ENCODE measurements at regions not wholly inside any gene's neighbourhood (a gene's known extent, or its start where the extent isn't known, plus 50 kb on each side); places are given as distances from the start of the nearest gene placed in this dataset.
"Not testable (repeated sequence)": the region's sequence is repeated elsewhere in the genome, so short reads cannot be mapped to it uniquely, and the experiment has no call there.

GRCh38 chr17:72361892-72362291, 241.1 kb downstream of the SOX9 start:
- DNase-seq (ENCODE audit: low read depth in 4 of 4, low spot score in 1 of 4) = no peak

- no peak for DNase-seq (ENCODE audit: low read depth in 4 of 4, low spot score in 1 of 4)
Measured at GRCh38 chr17:72362376-72363088, 241.7 kb downstream of the SOX9 start.

DNA sequence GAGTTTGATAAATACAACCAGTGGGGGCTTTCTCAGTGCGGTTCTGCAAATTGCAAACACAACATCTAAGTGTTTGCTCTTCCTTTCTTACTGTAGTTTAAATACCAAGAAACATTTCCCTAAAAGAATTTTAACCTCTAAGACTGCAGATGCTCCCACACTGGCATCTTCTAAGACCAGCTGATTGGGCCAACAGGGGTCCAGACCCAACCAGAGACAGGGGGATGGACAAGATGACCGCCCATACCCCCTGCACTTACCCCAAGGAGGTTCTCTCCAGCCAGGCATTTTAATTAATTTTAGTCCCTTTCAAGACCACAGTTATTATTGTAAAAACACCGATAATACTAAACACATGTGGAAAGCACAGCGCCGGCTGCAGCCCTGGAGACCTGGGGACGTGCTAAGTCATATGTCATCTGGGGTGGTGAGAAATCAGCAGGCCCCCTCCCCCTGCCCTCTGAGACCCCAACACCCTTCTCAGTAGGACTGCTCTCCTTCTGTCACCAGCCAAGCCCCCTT, 242.3 kb downstream of the SOX9 start:
- no peak for DNase-seq (ENCODE audit: low read depth in 4 of 4, low spot score in 1 of 4)

DNA sequence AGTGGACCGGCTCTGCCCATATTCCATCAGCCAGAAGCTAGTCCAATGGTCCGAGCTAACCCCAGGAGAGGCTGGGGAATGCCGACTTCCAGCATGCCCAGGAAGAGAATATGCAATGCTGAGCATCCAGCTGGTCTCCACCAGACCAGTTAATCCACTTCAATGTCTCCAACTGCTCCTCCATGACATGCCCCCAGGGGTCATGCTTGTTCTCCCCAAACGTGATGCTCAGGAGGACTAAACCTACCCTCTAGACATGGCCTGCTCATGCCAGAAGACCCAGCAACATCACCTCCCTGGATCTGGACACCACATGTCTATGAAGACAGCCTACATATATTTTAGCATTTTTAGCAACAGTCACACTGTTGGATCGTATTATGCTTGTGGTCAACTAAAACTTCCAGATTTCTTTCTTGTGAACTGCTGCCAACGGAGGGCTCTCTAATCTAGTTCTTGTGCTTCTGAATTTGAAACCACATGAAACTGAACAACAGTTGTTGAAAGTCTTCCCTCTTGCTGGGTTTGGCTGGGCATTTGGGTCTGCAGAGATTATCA, 245.1 kb downstream of the SOX9 start:
- no peak for DNase-seq (ENCODE audit: low read depth in 4 of 4, low spot score in 1 of 4)

- DNase-seq (ENCODE audit: low read depth in 4 of 4, low spot score in 1 of 4) = no peak
Measured at GRCh38 chr17:72366626-72367025, 245.8 kb downstream of the SOX9 start.

GRCh38 chr17:72368191-72368590, 247.4 kb downstream of the SOX9 start:
- no peak for DNase-seq (ENCODE audit: low read depth in 4 of 4, low spot score in 1 of 4)

- DNase-seq (ENCODE audit: low read depth in 4 of 4, low spot score in 1 of 4) = no peak
Measured at GRCh38 chr17:72369366-72369765, 248.5 kb downstream of the SOX9 start.

- no peak for DNase-seq (ENCODE audit: low read depth in 4 of 4, low spot score in 1 of 4)
Measured at GRCh38 chr17:72370819-72371218, 250.0 kb downstream of the SOX9 start.

DNA sequence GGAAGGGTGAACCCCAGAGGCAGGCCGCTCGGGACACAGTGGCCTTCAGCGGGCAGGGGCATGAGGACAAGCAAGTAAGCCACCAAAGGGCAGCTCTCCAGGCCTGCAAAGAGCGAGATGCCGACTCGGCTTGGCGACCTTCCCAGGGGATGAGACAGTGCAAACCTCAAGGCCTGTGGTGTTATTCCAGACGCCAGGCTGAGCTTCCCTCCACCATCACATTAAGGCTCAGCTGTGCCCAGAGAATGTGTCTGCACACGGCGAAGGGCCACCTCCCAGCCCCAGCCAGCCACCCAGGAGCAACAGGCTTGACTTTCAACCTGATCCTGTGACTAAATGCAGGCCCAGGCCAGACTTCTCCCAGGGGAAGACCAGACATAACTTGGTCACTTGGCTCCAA, 251.4 kb downstream of the SOX9 start:
- DNase-seq (ENCODE audit: low read depth in 4 of 4, low spot score in 1 of 4) = no peak

DNA sequence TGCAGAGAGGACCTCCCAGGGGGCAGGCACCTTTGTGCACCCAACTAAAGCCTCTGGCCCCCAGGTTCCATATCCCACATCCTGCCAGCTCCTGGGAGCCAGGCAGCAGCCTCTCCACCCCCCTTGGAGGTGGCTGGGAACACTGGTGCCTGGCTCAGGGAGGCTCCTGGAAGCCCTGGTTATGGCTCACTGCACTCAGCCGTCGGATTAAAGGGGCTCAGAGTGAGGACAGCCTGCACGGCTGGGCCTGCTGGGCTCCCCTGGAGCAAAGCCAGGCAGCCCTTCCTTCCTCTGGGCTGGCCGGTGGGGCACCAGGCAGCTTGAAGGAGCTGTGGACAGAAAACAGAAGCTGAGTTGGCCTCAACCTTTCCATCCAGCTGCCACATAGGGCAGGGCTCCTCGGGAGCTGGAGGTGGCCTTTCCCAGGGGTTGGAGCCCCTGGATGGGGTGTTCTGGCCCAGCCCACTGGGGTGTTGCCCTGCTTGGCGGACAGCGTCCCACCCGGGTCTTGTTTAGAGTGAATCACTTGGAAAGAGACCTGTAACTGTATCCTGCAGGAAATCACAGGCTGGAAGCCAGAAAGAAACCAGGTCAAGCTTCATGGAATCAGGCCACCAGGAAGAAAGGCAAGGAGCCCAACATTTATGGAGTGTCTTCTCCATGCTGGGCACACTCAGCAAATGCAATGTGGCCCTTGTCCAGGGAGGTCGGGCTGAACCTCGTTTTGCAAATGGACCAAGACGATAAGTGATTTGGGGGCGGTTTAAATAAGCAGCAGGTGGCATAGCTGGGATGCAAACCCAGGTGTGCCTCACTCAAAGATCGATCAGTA, 253.3 kb downstream of the SOX9 start:
- DNase-seq (ENCODE audit: low read depth in 4 of 4, low spot score in 1 of 4) = no peak

GRCh38 chr17:72376526-72377345, 255.9 kb downstream of the SOX9 start:
- DNase-seq (ENCODE audit: low read depth in 4 of 4, low spot score in 1 of 4) = no peak

DNA sequence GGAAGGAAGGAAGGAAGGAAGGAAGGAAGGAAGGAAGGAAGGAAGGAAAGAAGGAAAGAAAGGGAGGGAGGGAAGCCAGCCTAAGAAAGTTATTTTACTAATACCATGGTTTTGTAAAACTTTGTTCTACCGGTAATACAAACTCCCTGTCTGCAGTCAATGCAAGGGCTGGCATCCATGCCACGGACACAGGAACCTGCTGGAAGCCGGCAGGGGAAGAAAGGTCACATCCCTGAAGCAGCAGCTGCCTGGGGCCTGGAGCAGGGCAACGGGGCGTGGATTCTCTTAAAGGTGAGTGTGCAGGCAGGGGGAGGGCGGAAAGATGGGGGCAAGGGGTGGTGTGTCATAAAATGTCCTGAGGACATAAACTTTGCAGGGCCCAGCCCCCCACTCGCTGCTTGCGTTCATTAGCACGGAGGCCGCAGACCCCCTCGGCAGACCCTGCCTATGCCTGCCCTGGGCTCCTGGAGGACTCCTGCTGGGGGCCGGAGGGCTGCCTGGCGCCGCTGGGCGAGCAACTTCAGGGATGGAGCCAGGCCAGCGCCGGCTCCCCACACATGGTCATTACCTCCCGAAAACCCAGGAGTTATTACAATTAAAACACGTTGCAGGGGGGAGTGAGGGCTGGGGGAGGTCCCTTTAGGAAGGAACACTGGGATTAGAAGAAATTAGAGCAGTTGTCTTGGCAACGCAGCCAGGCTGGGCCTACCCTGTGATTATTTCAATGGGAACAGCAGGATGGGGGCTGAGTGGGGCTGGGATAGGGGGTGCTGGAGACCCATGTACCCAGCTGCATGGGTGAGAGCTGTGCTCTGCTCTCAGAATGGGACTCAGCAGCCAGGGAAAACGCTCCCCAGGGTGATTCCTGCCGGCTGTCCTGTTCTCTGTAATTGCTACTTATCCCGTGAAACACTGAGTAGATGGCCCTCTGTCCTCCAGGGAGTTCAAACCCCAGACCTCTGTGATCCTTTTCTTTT, 257.9 kb downstream of the SOX9 start:
- no peak for DNase-seq (ENCODE audit: low read depth in 4 of 4, low spot score in 1 of 4)

GRCh38 chr17:72379516-72379915, 258.7 kb downstream of the SOX9 start:
- no peak for DNase-seq (ENCODE audit: low read depth in 4 of 4, low spot score in 1 of 4)

DNA sequence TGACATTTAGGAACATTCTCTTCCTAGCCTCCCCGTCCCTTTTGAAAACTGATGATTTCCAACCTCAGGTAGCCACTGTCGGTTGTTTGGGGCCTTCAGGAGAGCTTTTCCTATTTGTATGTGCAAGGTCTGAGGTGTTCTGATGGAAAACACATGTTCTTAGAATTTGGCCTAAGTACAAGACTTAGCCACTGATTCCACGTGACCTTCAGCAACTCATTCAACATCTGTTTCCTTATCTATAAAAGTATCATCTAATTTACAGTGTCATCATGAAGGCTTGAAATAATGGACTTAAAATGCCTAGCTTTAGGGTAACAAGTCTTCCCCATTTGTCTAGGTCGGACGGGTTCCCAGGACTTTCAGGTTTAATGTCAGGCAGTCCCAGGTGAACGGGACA, 259.3 kb downstream of the SOX9 start:
- no peak for DNase-seq (ENCODE audit: low read depth in 4 of 4, low spot score in 1 of 4)

DNA sequence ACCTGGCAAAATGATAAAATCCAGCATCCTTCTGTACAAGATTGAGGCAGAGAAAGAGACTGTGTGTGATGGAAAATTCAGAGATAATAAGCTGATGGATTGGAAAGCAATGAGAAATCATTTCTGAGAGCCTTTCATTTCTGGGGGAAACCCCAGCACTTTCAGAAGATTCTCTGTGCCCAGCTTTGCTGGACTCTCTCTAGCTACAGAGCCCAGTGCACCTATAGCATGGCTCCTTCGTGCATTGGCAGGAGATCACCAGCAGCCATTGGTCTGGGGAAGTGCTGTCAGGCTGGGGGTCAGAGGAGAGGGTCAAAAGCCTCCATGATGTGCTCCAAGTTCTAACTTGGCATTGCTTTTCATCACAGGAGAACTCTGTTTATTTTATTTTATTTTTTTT, 259.9 kb downstream of the SOX9 start:
- DNase-seq (ENCODE audit: low read depth in 4 of 4, low spot score in 1 of 4) = no peak

DNA sequence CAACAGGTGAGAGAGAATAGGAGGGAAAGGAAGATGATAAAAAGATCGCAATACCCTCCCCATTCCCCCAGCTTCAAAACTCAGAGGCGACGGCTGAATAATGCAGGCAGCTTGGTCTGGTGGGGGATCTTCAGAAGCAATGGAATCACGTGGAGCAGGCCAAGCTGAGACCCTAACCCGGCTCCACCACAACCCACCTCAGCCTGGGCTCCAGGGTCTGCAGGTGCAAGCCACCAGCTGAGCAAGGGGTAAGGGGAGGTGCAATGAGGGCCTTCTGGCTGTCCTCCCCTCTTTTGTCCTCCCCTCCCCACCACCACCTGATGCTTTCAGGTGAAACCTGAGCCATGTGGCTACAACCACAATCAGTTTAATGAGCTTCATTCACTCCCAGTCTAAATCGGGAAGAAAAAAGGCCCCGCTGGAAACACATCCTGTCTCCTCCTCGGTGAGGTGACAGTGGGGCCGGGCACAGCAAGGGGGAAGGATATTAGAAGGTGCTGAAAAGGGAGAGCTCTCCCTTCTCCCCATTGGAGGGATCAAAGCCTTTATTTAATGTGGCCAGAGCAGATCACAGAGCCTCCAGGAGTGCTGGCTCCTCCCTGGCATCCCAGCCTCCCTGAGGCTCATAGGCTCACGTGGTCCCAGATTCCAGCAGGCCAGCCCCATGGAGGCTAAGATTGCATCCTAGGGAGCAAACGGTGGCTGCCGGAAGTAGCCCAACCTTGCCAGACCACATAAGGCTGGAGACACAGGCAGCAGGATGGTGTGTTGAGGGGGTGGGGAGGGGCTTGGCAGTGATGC, 261.0 kb downstream of the SOX9 start:
- DNase-seq (ENCODE audit: low read depth in 4 of 4, low spot score in 1 of 4) = no peak

- no peak for DNase-seq (ENCODE audit: low read depth in 4 of 4, low spot score in 1 of 4)
Measured at GRCh38 chr17:72382971-72383722, 262.3 kb downstream of the SOX9 start.

DNA sequence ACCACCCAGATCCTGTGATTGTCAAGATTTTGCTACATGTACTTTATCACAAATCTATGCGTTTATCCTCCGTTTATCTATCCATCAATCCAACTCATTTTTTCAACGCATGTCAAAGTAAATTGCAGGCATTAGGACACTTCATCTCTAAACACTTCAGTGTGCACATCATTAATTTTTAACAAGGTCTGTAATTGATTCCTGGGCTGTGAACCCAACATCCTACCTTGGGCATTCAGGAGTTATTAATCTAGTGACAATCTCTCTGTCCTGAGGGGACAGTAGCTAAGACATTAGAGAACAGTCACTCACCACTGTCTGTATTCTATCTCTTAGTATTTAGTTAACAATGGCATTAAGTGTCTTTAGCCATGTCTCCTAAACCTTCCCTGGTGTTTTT, 264.7 kb downstream of the SOX9 start:
- no peak for DNase-seq (ENCODE audit: low read depth in 4 of 4, low spot score in 1 of 4)

GRCh38 chr17:72386173-72386572, 265.4 kb downstream of the SOX9 start:
- DNase-seq (ENCODE audit: low read depth in 4 of 4, low spot score in 1 of 4) = not testable (repeated sequence)
